GM18508 (cell line): ENCODE measurements at regions not wholly inside any gene's neighbourhood (a gene's known extent, or its start where the extent isn't known, plus 50 kb on each side); places are given as distances from the start of the nearest gene placed in this dataset.

Experiments
- ATAC-seq: cut with Tn5 transposase; IDR thresholded peaks from one replicate; pipeline ENCODE4 v1.9.1; 2021; ENCODE audit warnings: moderate number of reproducible peaks; ENCODE audit not compliant: insufficient read depth, unreplicated experiment

DNA sequence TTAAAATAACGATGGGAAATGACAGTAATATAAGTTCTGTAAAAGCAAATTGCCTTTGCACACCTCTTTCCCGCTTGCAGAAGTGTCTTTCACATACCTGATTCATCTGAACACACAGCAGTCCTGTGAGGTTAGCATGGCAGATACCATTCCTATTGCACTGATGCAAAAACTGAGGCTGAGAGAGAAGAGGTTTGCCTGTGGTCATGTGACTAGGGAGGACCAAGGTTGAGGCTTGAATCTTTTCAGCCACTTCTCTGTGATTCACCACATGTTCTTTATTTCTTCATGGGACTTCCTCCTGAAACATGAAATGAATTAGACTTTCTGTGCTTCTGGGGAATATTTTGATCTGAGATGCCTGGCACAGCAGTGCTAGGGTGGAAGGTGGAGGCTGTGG lies 92.9 kb downstream of the VEGFA start:
- ATAC-seq: no peak

DNA sequence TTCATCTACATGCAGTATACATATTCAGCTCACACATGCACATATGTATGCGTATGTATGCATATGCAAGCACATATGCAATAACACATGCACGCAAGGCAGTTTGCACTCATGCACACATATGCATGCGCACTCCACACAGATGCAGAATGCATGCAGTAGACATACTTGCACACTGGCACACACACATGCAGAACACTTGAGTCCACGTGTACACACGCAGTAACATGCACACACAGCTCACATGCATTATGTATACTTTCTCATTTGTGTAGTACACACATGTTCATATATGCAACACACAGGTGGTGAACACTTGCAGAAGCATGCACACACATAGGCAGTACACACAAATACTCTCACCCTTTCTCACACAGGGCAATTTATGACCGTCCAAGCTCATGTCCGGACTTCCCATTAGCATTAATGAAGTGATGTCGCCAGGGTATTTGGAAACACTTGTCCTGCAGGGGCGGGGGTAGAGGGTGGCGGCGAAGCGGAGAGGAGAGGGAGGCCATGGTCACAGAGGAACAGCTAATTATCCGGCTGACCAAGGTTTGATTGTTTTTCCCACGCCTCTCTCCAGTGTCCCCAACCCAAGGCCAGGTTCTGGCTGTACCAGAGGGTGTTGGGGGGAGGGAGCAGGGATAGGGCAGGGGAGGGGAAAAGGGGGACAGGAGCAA lies 91.3 kb downstream of the VEGFA start:
- ATAC-seq: no peak

DNA sequence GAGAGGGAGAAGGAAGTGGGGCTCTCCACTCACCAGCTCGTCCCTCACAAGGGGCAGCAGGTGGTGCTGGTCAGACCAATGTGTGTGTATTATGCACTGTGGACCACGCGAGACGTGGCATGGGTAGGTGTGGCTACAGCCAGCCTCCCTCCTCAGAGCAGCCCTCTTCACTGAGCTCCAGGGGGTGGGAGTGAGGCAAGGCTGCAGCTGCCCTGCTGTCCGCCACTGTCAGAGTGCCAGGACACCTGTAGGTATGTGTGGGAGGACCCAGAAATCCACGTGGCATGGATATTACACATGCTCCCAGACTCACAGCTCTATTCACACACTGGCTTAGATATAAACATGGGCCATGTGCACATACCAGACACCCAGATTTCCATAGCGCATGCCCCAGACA lies 90.3 kb downstream of the VEGFA start:
- ATAC-seq: no peak

DNA sequence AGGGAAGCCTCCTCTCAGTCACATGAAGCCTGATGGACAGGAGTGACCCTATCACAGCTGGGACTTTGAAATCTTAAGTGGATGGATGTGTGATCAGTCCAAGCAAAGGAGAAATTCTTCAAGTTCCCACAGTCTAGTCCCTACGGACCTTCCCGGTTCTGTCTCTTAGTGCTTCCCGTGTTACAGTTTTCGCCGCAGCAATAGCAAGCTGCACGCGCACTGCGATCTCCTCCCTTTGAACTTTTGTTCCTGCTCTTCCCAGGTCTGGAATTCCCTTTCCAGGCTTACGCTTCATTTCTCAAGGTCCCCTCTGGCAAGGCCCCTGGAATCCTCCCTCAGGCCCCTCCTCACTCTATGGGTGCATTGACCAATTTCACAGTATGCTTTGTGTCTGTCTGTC lies 89.2 kb downstream of the VEGFA start:
- no peak for ATAC-seq

DNA sequence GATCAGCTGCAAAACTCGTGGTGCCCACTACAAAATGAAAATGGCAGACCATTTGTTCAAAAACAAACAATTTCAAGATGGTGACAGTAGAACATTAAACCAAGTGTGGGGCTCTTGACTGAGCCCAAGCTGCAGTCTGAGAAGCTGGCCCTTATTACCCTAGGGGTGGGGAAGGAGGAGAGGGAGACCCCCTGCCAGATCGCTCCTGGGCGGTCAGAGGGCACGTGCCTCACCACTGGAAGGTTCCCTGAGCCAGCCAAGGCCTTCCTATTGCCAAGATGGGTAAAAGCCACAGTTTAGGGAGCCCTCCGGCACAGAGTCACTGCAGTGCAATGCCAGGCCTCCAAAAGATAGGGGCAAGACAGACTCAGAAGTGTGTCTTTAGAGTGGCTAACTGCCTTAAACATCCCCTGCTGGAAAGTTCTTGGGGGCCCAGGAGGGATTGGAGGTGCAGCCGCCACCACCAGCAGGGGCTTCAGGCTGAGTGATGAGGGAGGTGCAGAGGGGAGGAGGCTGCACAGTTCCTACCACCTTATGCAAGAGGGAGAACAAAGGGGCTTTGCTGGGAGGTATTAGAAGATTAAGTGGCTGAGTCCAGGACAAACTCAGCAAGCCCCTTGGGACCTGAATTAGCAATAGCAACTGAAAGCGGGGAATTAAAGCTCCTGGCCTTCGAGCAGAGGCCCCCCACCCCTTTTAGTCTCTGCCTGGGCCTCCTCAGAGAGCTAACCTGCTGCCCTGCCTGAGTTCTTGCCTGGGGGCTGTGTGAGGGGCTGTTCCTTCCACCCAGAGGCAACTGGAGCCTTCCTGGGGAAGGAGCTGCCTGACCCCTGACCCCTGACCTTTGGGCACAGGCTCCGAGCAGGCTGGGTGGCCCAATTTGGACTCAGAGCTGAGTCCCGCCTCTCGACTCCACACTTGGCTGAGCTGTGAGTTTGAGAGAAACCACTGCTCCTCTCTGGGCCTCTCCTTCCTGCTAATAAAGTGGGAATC lies 88.4 kb downstream of the VEGFA start:
- ATAC-seq: no peak

DNA sequence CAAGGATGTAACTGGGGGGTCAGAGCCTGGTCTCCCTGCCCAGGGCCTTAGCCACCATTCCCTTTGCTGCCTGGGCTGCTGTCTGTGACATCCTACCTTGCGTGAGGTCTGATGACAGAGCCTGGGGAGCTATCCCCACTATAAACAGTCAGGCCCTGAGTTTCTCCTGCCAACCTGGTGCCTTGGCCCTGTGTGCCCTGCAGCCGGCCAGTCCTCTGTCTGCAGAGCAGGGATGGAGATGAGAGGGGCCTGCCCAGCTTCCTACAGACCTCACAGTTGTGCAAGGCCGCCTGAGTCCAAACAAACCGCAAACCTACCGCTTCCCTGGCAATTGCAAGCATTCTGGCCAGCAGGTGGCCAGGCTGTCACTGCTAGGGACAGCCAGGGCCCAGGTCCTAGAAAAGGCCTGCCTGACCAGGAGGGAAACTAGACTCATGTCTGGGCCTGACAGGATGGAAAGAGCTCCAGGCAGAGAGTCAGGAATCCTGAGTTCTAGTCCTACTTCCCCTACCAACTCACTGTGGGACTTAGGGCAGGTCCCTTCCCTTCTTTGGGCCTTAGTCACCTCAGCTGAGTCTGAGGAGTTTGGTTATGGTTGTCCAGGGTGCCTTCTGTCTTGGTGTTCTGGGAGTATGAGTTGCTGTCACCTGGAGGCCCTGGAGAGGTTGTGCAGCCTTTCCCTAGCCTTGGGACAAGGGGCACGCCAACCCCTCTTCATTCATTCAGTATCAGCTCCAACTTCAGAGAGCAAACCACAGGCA lies 86.2 kb downstream of the VEGFA start:
- ATAC-seq: no peak

DNA sequence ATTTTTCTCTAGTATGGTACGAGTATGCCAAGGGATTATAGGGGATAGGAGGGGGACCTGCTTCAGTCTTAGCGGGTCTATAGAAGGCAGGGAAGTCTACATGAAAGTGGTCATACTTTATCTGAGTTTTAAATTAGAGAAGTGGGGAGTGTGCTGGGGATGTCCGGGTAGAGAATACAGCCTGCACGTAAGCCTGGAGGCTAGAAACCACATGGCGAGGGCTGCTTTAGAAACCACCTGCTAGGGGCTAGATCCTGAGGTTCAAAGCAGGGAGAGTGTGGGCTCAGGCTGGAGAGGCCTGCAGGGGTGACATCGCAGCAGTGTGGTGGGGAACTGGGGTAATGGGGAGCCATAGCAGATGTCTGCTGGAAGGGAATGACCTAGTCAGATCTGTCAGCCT lies 85.2 kb downstream of the VEGFA start:
- no peak for ATAC-seq

DNA sequence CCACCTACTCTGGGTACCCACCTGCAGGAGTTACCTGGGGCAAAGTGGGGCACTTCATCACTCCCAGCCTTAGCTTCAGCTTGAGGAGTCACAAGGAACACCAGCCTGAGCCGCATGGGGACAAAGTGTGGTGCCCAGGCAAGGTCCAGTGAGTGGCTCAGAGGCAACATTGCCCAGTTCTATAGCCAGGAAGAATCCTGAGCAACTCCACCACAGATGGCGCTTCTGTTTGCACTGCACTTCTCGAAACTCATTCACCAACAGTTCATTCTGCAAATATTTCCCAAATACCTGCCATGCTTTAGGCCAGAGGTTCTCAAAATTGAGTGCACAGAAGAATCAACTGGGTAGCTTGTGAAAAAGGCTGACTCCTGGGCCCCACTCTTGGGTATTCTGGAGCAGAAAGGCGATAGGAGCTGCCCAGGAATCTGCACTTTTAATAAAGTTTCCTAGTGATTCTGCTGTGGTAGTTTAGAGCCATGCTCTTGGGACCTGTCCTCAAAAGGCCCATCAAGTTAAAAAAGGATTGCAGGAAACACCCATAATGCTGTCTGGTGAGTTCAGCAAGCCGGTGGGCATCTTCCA lies 83.1 kb downstream of the VEGFA start:
- no peak for ATAC-seq

DNA sequence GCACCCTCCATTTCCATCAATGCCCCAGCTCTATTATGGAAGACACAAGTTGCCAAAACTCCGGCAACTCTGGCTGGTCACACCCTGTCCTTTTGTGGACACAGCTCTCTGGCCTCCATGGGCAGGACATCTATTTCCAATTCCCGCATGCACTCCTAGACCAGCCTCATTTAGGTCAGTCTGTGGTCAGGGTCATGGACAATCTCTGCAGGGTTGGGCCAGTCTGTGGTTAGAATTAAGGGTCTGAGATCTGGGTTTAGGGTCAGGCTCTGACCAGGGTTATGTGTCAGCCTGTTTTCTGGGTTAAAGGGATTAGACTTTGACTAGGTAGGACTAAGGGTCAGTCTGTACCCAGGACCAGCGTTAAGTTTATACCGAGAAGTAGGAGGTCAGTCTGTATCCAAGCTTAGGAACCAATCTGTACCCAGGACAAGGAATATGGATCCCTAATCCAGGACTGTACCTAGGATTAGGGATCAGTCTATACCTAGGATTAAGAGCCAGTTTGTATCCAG lies 82.4 kb downstream of the VEGFA start:
- no peak for ATAC-seq

DNA sequence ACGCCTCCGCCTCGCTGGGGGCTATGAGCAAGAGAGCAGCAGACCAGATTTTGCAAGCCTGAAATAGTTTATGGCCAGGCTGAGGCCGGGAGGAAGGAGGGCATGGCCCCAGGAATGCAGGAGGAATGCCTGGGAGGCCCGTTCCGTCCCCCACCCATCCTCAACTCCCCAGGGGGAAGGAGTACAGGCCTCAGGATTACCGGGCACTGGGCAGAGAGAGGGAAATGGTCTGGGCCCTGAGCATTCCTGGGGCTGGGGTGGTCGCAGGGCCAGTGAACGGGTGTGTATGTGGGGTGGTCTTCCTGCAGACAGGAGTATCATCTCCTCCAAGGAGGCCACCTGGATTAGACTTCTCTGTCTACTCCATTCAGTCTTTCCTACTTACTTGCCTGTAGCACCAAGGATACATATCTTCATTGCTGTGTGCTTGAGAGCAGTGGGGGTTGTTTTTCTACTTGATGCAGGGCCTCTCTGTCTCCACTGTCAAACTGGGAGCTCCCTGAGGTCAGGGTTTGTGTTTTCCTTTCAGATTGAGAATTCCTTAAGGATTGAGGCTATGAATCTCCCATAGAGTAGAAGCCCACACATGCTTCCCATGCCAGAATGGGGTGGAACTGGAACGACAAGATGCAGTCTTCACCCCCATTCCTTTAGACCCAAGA lies 81.3 kb downstream of the VEGFA start:
- ATAC-seq: no peak

DNA sequence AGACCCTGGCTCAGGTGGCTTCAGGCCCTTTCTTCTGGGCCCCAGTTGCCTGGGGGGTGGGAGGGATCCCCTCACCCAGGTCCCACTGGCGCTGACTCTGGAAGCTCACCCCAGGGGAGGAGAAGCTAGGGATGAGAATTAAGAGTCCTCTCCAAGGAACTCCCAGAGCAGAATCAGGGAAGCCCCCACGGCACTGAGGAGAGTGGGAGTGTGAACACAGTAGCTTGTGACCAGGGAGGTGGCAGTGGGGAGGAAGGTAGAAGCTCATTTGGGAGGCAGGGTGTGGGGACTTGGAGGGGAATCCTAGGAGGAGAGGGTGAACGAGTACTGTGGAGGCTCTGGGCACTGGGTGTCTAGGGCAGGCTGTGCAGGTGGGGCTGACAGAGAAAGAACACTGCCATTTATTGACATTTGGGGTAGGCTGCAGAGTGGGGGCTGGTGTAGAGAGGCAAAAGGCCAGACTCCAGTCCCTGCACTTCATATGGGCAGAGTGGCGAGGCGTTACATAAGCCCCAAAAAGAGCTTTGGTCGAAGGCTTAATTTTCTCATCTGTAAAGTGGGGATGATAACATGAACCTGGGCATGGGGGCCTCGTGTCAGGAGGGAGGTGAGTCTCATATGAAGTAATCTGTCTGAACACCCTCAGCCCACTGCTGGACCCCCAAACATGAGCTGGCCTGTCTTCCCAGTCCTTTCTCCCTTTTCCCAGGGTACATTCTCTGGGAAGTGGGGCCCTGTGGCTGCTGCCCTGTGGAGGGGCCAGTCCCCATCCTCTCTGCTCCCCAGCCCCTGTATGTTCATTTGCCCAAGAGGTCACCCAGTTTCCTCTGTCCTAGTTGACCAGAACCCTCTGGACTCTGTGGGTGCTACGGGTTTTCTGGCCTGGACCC lies 80.5 kb downstream of the VEGFA start:
- no peak for ATAC-seq

DNA sequence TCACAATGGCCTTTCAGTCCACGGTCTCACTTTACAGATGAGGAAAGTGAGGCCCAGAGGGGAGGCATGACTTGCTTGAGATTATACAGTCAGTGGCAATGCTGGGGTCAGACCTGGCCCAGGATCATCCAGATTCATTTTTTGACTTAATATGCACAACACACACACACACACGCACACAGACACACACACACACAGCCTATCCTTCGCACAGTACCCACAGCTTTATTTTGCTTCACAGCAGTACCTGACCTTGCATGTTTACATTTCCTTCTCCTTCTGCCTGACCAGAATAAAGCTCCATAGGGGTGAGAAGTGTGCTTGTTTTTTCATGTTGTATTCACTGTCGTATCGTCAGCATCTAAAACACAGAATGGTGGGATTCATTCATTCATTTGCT lies 79.8 kb downstream of the VEGFA start:
- no peak for ATAC-seq

DNA sequence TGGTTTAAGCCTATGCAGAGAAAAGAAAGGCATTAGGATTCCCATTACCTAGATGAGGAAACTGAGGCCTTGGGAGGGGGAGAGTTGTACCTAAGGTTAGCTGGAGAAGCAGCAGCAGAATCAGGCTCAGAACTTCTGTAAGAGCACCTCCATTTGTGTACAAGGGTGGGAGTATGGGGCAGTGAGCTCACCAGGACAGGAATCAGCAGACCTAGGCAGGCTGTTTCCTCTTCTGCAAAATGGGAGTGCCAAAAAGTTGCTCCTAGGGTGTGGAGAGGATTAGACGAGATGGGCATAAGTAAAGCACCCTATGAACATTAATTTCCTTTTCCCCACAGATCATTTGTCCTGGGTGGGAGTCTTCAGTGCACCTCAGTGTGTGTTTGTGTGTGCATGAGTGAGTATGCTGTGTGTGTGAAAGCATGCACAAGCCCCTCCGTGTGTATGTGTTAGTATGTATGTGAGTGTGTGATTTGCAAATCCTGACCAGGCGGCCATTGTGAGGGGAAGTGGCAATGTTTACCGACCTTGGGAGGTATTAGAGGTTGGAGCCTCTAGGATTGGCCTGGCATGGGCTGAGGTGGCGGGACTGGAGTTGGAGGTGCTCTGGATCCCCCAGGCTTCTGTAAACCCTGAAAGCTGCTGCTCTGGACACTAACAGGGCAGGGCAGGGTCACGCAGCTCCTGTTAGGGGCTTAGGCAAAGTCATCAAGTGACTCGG lies 78.8 kb downstream of the VEGFA start:
- ATAC-seq: no peak

DNA sequence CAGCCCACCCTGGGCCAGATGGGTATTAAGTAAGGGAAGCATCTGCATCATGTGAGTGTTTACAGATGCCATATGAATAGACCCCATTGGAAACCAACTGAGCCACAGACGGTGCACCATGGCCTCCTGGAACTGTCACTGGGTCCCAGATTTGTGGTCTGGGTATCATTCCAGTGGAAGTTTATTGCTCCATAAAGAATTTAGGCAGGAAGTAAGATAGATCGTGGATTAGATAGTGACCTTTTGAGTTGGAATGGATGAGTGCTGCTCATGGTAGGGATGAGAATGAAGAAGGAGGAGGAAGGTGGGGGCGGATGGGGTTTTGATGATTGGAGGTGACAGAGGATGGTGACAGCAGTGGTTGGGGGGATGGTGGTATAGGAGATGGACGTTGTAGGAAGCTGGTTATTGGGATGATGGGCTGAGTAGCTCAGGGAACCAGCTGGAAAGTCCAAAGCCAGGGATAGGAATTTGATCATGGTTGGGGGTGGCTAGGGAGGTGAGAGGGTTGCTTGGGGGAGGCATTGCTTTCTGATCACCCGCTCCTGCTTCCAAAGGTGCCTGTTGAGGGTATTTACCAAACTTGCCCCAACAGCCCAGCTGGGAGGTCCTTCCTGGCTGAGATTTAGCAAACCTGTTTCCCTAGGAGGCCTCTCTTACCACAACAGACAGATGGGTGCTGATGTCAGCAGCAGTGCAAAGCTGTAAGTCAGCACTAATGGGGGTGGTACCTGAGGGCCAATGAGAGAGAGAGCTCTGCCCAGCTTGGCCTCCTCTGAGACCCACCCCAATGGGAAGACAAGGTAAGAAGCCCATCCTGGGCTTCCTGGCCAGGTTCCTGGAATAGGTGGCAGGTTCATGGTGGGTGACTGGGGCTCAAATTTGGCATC lies 78.0 kb downstream of the VEGFA start:
- no peak for ATAC-seq

DNA sequence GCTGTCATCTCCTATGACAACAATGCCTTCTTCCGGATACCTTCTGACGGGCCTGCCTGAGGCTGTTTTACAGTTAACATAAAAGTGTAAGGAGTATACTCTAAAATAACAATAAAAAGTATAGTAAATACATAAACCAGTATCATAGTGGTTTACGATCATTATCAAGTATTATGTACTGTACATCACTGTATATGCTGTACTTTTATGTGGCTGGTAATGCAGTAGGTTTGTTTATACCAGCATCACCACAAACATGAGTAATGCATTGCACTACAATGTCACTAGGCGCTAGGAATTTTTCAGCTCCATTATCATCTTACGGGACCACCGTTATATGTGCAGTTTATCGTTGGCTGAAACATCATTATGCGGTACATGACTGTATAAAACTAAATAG lies 76.5 kb downstream of the VEGFA start:
- ATAC-seq: no peak

DNA sequence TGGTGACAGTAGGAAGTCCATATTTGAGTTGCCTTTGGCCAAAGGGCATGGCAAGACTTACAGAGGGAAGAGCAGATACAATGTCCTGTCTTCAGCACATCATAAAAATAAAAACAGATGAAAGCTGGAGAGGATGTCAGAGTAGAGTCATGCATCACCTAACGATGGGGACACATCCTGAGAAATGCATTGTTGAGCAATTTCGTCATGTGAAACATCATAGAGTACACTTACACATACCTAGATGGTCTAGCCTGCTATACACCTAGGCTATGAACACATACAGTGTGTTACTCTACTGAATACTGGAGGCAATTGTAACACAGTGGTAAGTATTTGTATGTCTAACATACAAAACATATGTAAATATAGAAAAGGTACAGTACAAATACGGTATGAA lies 75.6 kb downstream of the VEGFA start:
- no peak for ATAC-seq

DNA sequence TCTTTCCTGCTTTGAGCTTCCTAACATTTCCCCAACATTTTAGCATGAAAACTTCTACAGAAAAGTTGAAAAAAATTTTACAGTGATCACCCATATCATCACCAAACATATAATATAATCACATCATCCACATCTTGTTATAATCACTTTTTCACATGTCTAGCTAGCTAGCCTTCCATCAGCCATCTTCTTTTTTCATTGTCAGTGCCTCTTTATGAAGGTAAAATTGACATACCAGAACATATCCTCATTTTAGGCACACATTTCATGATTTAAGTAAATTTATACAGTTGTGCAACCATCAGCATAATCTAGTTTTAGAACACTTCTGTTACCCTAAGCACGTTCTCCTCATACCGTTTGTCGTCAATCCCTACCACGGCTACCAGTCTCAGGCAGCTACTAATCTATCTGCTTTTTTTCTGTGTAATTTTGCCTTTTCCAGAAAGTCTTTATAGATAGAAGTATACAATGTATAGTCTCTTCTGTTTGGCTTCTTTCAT lies 73.7 kb downstream of the VEGFA start:
- ATAC-seq: no peak
